ENCODE measurements at regions not wholly inside any gene's neighbourhood (a gene's known extent, or its start where the extent isn't known, plus 50 kb on each side); places are given as distances from the start of the nearest gene placed in this dataset.

DNA sequence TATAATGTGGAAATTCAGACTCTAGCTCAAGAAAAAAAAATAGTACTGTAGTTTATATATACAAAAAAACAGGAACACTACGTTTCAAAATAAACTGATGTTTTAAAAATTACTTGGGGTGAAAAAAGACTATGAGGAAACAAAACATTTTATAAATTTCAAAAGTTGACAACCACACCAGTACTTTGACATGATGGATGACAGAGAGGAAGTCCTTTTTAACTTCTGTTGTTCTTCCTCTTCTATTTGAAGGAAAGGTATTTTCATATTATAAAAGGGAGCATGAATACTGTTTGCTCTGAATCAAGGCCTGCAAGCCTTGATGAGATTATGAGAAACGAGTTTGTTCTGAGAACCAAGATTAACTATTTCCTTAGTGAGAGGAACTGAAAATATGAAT is 456.9 kb downstream of the TAF11L14 start:
- no peak for DNase-seq (ENCODE audit: low read depth in 4 of 4, low spot score in 3 of 4)

DNA sequence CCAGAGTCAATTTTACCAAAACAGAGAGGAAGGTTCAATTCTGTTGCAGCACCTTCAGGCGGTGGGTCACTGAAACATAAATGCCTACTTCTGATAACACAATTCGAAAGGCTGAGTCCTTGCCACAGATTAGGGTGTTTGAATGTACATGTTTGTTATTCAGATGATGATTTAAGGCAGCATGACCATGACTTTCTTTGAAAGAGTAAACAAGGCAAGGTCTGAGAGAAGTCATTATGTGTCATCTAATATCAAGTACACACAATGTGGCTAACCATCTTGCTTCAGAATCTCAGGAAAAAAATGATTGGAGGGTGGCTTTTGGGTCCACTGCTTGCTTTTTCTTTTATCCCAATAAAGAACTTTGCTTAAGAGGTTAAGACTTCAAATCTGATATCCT is 457.5 kb downstream of the TAF11L14 start:
- DNase-seq (ENCODE audit: low read depth in 4 of 4, low spot score in 3 of 4): no peak

DNA sequence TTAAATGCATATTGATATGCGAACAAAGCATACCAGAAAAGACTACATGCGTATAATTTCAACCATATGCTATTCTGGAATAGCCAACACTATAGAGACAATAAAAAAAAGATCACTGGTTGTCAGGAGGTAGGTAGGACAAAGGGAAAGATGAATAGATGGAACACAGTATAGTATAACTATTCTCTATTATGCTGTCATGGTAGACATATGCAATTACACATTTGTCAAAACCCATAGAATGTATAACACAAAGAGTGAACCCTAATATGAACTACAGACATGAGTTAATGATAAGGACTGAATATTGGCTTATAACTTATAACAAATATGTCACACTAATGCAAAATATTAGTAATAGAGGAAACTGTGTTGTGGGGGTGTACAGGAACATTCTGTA is 460.8 kb downstream of the TAF11L14 start:
- no peak for DNase-seq (ENCODE audit: low read depth in 4 of 4, low spot score in 3 of 4)

DNA sequence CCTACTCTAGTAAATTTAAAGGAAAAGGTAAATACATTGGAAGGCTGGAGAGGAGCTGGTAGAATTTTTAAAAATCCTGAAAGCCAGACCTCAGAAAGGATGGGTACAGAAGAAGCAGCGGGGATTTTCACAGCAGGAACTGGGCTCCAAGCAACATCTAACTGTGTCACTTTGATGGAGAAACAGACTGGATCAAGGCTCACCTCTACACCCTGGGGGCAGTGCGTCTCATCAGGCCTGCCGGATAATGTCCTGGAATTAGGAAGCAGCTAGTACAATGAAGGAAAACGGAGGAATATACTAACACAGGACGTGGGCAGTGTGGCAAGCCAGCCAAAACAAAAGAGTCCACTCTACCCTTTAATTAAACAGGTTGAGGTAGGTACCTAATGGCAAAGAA is 463.6 kb downstream of the TAF11L14 start:
- no peak for DNase-seq (ENCODE audit: low read depth in 4 of 4, low spot score in 3 of 4)

DNA sequence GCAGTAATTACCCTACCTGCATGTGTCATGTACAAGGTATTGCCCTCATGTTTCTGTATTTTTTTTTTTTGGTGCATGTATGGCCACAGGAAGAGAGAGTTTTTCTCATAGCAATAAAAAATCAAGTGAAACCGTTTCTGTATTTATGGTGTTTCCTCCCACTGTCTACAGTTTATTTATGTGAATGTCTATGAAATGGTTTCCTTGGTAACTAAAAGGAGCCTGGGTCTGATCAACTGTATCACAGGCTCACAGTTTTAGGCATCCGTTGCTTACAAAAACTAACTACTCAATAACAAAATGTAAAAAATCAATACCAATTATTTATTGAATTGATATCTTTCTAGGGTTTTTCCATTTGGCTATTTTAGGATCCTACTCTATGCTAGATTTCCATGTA is 464.4 kb downstream of the TAF11L14 start:
- no peak for DNase-seq (ENCODE audit: low read depth in 4 of 4, low spot score in 3 of 4)

DNA sequence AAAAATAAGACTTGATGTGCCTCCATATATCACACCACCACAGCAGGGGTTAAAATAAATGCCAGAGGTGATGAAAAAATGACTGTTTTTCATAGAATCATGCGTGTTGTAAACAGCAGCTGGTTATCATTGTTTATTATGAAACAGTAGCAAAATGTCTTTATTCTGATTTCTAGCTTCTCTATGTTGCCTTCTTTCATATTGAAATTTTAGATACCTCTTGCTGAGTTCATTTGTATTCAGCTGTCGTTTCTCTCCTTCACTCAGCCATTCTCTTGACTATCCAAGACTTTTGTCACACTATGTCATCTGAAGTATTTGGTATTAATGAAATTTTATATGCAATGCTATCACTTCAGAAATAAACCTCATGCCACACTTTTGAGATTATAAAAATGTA is 465.0 kb downstream of the TAF11L14 start:
- DNase-seq (ENCODE audit: low read depth in 4 of 4, low spot score in 3 of 4): no peak

DNA sequence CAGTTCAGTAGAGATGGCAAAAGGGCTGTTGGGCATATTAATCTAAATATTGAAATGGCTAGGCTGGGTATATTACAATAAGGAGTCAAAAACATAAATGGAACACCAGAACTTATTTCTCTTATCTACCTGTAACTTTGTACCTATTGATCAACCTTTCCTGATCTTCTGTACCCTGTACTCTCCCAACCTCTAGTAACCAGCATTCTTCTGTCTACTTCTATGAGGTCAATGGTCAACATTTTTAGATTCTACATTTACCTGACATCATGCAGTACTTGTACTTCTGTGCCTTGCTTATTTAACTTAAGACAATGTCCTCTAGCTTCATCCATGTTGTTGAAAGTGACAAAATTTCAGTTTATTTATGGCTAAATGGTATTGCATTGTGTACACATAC is 467.3 kb downstream of the TAF11L14 start:
- no peak for DNase-seq (ENCODE audit: low read depth in 4 of 4, low spot score in 3 of 4)

DNA sequence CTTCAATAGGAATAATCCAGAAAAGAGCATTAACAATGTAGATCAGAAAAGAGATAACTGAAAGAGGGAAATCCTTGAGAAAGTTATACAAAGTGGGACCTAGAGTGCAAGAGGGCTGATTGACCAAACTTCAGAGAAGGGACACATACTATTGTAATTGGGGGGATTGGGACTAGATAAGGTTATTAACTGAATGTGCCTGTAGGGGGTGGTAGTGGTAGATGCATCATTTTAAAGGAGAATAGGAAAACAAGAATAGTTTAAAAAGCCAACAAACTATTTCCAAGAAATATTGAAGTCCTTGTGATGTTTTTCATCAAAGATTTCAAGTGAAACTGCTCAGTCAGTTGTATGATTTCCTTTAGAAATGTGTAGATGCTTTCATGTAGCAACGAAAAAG is 468.5 kb downstream of the TAF11L14 start:
- no peak for DNase-seq (ENCODE audit: low read depth in 4 of 4, low spot score in 3 of 4)

DNA sequence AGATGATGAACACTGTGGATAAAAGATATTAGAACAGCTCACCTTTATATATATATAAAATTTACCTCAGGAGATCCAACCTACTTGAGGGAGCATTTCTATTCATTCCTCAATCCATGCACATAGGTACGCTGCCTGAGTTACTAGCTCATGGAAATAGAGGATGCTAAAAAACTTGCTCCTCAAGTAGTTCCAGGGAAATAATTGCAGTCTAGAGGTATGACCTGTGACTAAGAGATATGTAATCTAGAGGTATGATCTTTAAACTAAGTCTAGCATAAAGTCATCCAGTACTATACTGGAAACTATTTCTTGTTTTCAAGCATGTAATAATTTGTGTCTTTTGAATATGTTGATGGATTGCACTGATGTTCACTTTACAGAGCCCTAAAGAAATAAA is 471.2 kb downstream of the TAF11L14 start:
- DNase-seq (ENCODE audit: low read depth in 4 of 4, low spot score in 3 of 4): no peak

DNA sequence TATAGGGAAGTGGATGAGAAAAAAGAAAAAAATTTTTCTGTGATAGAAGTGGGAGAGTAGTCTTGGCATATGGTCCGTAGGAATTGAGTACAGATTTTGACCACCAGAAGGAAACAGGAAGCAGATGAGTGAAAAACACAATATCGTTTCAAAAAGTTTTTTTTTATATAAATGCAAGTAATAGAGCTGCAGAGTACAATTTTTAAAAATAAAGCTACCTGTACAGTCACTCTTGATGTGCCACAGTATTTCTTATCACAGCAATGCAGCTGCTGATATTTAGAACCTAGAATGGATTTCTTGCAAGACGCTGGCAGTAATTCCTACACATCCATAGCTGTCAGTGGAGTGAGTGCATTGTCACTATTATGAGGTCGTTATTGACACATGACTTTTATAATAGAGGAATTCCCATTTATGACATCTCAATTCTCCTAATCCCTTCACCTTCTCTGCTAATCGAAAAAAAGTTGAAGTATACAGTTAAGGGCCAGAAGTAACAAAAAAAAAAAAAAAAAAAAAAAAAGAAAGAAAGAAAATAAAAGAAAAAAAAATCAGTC is 477.7 kb downstream of the TAF11L14 start:
- DNase-seq (ENCODE audit: low read depth in 4 of 4, low spot score in 3 of 4): no peak

DNA sequence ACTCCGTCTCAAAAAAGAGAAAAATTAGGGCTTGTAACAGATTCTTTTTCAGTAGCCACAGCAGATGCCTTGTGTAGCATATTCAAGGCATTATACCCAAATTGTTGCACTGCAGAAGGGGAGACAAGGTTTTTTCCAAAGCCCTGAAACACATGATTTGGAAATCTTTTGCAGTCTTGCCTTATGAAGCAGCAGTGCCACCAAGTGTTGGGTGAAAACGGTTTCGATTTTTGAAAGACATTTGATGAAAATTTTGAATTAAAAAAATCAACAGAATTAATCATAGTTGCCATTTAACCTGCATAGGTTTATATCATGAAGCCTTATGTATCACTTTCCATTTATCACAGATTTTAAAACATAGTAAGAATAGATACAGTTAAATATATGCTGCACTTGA is 479.5 kb downstream of the TAF11L14 start:
- no peak for DNase-seq (ENCODE audit: low read depth in 4 of 4, low spot score in 3 of 4)

DNA sequence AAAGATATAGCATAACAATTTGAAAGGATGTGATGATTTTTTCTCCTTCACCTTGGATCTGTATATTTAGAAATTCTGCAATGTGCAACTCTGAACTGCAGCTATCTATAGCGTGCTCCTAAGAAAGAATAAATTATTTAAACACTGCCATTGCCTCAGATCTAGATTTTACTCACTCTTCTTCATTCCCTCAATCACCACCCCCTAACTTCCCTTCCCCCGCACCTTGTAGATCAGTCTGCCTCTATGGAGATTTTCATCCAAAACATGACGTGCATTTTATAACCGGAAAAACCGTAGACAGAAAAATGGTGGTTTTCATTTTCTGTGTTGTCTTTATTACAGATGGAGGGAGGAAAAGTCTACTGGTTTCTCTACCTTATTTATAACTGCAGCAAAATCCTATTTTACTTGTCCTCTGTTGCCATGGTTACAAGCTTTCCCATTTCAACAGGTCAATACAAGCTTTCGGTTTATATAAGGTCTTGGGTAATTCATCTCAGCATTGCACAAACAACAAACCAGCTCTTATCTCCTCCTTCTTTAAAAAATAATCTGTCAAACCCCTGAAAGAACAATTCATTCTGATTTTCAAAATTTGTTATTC is 480.0 kb downstream of the TAF11L14 start:
- no peak for DNase-seq (ENCODE audit: low read depth in 4 of 4, low spot score in 3 of 4)

DNA sequence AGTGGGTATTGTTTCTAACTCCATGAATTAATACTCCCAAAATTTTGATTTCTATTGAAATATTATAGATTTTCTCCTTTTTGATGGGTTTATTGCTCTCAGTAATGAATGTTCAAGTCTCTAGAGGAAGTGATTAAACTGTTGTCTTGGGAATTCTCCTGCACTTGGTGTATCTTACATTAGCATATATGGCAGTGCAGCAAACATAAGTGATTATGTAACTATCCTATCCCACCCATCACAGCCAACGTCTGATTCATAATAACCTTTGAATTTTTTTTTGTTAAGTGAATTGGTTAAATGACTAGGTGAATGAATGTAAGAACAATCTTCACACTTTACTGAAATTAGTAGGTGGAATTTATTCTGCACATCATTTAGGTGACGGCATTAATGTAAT is 483.7 kb downstream of the TAF11L14 start:
- no peak for DNase-seq (ENCODE audit: low read depth in 4 of 4, low spot score in 3 of 4)

DNA sequence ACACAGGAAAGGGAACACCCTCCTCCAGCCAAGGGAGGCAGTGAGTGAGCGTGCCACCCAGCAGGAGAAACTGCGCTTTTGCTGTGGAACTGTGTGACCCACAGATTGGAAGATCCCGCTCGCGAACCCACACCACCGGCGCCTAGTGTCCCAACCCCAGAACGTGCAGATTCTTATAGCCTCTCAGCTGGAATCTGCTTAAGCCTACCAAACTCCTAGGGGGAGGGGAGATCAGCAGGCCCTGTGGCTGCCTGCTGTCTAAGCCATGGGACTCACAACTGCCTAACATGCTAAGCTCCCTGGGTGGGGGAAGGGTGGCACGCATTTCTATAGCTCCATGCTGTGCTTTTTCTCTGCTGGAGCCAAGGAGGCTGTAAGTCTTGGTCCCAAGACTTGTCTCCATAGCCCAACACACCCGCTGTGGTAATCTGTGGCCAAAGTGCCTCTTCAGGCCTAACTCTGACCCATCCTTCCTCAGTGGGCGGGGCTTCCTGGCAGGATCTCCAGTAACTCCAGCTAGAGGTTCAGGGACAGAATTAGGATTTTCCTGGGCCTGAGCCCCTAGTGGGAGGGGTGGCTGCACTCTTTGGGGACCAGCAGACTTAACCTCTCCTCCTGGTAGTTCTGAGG is 485.0 kb downstream of the TAF11L14 start:
- no peak for DNase-seq (ENCODE audit: low read depth in 4 of 4, low spot score in 3 of 4)

DNA sequence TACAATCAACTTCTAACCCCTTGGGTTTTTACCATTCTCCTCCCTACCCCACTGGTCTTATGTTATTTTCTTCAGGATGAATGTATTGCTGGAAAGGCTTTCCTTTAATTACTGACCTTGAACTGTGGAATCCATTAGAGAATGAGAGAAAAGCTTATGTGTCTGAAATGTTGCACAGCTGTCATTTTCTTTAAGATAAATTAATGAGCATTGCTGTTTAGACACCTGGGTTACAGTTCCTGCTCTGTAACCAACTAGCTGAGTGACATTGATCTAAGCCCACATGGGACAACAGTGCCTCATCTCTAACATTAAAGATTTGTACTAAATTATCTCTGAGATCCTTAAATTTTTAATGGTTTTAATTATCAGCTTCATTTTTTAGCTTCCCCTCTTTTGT is 507.0 kb downstream of the TAF11L14 start:
- no peak for DNase-seq (ENCODE audit: low read depth in 4 of 4, low spot score in 3 of 4)

DNA sequence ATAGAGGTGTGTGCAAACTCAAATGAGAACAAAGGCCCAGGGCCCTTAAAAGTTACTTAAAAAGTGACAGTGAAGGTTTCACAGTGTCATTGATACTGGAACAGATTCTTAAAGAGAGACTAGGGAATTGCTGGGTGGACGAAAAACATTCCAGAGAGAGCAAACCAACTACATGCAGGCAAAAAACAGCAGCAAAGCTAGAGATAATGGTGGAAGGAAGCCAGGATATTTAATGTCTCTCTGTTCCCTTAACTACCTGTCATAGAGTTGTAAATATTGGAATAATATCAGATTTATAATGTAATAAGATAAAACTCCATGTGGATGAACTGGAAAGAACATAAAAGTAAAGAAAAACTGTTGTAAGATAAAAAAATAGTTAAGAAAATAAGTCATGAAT is 508.6 kb downstream of the TAF11L14 start:
- no peak for DNase-seq (ENCODE audit: low read depth in 4 of 4, low spot score in 3 of 4)

DNA sequence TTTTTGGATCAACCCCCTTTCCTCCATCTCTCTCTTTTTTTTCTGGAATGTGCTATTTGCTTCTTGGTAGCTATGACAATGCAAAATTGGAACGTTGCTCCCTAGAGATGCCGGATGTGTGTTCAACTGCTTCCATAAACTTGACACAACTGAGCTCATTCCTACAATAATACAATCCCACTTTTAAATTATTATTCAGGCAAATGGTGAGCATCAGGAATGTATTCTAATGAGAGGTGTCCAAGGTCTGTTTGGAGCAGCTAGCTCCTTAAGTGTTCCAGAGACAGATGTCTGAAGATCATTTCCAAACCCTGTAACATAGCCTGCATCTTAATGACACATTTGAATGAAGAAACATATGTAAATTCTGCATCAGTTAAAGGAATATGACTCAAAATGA is 518.4 kb downstream of the TAF11L14 start:
- no peak for DNase-seq (ENCODE audit: low read depth in 4 of 4, low spot score in 3 of 4)

DNA sequence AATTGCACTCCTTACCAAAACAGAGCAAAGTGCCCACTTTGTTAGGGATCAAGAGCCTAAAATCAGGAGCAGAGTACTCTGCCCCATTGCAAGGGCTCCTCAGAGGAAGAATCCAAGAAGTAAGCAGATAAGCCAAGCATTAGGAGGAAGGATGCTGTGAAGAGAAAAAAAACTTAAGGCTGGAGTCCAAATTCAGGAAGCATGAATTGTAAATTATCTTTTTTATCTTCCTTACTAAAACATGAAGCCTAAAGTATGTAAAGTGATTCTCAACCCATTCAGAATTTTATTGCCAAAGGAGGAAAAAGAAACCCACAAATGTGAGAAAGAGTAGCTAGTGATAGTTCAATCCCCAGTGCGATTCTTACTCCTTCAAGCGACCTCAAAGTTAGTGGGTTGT is 523.9 kb downstream of the TAF11L14 start:
- no peak for DNase-seq (ENCODE audit: low read depth in 4 of 4, low spot score in 3 of 4)

DNA sequence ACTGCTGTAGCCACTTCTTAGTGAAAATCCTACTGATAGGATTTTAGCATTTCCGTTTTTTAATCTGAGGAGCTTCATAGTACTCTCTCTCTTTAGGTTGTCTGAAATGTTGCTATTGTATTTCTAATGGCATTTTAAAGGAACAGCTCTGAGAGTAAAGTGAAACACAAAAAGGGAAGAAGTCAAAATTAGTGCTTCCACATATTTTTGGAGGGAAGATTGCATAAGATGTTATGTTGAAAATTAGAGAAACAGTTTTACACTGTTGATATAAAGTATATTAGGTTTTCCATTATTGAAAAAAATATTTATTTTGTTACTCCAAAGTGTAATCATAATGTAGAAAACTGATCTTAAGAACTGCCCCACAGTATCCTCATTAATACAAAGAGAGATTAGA is 525.1 kb downstream of the TAF11L14 start:
- no peak for DNase-seq (ENCODE audit: low read depth in 4 of 4, low spot score in 3 of 4)

DNA sequence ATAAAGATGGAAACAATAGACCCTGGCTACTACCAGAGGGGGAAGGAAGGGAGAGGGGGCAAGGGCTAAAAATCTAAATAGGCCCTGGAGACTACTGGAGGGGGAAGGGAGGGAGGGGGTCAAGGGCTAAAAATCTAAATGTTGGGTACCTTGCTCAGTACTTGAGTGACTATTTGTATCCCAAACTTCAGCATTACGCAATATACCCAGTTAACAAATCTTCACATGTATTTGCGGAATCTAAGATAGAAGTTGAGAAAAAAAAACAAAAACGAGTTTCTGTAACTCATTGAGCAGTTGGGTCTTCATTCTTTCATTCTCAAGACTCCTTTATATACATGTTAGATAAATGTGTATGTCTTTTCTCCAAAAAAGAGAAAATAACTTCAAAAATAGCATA is 537.4 kb downstream of the TAF11L14 start:
- no peak for DNase-seq (ENCODE audit: low read depth in 4 of 4, low spot score in 3 of 4)

DNA sequence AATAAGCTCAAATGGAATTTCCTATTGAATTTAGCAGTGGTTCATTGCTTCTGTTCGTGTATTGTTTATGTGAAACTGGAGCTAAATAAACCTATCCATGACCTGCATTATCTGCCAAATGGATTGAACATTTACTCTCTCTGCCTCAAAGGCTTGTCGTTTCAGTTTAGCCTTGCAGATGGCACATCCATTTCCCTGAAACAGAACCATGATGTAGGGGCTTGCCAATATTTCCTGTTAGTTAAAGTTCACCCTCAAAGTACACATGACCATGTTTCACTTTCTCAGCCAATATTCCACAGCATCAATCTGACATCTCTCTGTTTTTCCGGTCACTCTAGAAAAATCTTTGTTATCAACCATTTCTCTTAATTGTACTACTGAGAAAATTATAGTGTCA is 545.3 kb downstream of the TAF11L14 start:
- no peak for DNase-seq (ENCODE audit: low read depth in 4 of 4, low spot score in 3 of 4)

DNA sequence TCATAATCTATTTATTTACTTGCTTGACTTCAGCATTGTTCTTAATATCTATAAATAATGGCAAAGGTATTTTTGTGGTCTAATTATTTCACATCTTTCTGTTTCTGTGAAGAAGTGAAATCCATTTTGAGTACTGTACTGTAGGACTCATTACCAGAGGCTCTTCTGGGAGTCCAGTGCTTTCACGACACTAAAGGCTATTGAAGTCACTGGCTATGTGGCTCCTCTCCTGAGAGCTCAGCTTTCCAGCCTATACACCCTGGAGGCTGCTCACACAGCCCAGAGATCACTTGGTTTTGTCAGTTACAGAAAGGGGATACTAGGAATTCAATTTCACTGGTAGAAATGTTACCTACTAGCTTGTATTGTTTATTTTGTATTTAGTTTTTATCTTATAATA is 547.3 kb downstream of the TAF11L14 start:
- no peak for DNase-seq (ENCODE audit: low read depth in 4 of 4, low spot score in 3 of 4)

DNA sequence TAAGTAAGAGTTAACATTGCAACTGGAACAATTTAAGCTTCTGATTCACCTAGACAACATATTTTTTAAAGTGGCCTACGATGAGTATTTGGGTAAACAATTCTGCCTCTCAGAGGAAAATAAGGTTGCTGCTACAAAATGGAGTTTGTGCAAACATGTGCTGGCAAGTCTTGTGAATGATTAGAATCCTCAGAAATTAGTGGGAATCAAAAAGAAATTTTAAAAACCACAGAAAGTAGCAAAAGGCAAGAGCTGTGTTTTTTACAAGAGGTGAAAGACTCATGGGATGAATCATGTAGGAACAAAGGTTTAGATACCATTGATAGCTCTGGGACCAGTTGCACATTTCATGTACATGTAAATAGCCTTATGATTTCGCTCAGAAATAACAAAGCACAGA is 561.6 kb downstream of the TAF11L14 start:
- no peak for DNase-seq (ENCODE audit: low read depth in 4 of 4, low spot score in 3 of 4)

All from right renal pelvis (tissue), 4 donors.